Medulla oblongata (tissue), 1 donor: ENCODE measurements at regions not wholly inside any gene's neighbourhood (a gene's known extent, or its start where the extent isn't known, plus 50 kb on each side); places are given as distances from the start of the nearest gene placed in this dataset.

Source experiments
- DNase-seq: peaks from one replicate; pipeline ENCODE4 v3.0.0-alpha.2; 2015; ENCODE audit errors: extremely low spot score

DNA sequence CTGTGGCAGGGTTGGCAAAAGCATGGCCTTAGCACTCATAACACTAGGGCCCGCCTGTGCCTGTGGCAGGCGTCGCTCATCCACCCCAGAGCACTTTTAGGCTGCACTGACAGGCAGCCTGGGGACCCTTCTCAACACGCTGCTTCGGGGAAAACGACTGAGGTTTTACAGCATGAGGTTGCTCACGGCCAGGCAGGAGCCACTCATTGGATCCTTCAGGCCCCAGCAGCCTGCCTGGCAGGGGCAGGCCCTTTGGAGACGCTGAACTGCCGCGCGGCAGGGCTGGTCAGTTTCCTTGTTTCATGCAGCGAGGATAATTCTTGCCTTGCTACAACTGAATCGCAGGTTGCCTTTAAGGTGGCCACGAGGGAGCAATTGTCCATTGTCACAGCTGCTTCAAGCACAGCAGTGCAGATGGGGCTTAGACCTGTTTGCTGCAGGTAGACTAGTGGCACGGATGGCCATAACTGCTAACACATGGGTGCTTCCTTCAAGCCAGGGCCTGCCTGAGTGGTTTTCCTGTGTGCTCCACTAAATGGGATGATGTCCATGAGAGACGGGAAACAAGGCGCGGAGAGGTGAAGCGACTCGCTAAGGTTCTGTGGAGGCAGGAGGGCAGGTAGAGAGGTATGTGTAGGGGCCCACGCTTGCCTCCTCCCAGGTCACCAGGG lies 49.9 kb upstream of the HS6ST1 start:
- no peak for DNase-seq

DNA sequence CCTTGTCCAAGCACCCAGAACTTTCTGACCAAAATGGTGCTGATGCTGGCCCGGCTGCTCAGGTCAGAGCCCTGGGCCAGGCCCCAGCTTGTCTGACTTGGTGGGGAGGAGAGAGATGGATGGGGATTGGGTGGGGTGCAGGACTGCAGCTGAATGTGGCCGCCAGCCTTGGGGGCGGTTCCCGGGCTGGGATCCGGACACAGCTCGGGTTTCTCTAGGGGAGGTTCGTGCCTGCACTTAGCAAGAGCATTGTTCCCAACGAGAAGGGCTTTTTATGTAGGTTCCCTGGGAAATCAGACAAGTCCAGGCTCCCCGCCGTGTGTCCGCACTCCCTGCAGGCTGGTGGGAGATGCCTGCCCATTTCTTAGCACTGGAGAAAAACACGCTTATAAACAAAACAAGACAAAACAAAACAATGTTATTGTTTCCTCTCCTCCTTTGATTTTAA lies 50.5 kb upstream of the HS6ST1 start:
- DNase-seq, result no peak

DNA sequence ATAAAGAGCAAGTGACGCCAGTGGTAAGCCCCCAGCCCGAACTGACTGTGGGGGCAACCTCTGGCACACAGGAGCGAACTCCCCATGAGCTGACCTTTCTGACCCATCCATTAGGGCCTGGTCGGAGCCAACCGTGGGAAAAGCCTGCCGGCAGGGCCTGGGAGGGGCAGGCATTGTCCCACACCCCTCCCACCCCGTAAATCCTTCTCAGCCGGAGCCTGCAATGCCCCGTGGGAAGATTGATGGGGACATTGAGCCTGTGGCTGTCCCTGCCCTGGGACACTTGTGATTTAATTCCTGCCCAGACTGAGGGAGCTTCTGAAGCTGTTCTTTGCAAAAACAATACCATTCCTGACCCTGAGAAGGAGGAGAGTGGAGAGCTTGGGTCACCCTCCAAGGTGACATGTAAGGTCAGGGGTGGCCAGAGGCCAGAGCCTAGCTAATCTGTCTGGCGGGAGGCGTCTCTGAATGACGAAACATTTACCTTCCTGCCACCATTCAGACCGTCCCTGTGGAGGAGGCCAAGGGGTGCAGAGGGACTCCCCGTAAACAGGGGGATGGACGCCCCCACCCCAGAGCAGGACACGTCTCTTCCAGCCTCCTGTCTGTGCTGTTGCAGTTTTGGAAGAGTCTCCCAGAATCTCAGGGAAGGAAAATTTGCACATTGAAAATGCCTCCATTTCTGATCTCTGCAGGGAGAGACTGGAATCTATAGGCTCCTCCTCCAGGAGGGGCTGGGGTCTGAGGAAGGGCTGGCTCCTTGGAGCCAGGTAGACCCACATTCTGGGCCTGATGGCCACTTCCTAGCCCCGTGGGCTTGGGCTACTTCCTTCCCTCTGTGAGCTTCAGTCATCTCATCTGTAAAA lies 51.2 kb upstream of the HS6ST1 start:
- no peak for DNase-seq

DNA sequence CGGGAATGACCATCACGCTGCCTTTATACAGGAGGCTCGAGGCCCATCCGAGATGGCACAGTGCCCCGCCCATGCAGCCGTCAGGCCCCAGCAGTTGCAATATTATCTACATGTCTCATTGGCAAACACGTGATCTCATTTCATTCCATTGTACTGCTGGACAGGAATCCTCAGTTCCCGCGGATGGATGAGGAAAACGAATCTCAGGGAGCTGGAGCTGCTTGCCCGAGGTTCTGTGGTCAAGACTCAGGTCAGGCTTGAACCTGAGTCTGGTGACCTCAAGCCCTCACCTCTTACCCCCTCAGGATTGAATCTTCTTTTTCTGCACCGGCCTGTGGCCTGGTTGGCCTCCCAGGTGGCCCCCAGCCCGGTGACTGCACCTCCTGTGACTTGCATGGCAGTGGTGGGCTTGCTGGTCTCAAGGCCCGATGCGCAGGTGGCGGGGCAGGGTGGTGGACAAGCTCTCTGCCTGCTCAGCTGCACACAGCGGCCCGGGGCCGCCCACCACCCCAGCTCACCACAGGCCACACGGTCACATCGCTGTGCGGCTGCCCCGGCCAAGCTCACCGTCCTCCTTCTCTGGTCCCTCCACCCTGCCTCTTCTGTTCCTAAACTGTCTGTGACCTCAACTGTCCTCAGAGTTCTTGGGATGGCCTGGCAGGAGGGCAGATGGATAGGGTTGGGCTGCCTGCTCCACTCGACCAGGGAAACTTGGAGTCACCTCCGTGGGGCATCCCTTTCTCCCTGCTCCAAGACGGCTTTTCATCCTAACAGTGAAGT lies 52.0 kb upstream of the HS6ST1 start:
- DNase-seq, result no peak

DNA sequence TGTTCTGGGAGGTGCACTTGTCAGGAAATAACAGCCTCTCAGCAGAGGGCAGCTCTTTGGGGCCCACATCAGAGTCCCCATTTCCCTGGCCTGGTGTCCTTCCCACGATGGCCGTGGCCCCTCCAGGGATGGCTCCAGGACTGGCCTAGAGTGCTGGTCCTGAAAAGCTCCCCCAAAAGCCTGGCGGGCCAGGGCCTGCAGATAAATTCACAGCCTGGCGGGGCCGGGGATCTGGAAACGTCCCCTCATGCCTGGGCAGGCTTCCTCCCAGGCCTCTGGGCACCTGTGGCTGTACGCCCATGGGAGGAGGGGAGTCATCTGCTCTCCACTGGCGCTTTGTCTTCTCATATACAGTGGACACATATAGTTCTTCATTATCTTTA lies 52.6 kb upstream of the HS6ST1 start:
- no peak for DNase-seq

DNA sequence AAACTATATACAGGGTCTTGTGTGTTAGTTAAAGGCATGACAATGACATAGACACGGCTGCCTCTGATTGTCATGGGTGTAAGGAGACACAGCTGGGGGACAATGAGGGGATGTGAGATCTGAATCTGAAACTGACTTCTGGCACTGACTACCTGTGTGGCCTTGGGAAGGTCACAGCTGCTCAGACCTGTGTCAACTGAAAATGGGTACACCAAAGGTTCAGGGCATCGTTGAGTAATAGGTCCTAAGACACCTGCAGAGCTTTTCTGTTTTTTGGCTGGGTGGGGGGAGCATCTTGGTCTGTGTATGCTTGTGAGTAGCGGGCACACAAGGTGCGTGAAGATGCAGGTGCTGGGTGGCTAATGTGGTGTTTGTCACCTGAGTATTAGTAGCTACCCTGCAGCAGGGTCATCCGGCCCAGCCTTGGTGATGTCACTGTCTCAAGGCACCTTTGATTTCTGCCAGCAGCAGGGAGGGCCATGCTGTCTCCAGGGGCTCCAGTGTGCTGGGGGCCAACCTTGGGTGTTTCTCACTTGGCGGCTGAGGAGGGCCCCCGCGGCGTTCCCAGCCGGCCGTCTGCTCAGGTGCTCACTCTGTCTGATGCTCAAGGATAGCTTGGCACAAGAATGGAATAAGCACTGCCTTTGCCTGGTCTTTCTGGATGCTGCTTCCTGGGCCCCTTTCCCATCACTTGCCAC lies 53.1 kb upstream of the HS6ST1 start:
- no peak for DNase-seq

- no peak for DNase-seq
Observed at GRCh38 chr2:128372621-128373341, 54.1 kb upstream of the HS6ST1 start.

GRCh38 chr2:128373451-128374000 lies 54.9 kb upstream of the HS6ST1 start:
- DNase-seq, result no peak

DNA sequence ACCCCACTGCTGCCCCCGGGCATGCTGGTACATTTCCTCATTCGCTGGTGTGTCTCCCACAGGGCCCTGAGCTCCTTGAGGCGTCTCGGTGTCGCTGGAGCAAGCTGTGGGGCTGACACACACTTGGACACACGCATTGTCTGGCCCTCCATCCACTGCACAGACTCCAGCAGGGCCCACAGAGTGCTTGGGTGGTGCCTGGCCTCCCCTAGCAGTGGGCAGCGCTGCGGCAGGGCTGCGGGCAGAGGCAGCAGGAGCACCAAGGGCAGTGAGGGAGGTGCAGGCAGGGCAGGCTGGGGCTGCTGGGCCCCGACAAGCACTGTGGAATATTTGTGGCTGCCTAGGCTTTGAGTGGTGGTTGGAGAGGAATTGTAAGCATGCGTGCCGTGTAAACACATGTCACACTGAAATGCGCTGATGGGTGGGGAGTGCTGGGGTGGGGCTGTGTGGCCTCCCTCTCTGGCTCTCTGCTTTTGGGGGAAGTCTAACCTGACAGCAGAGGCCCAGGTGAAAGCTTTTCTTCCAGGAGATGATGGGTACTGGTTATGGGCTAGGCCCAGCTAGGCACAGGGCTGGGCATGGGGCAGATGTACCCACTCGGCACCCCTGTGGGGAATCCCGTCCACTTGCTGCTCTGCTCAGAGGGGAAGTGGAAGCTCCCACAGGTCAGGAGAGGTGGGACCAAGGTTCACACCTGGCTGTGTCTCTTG lies 55.5 kb upstream of the HS6ST1 start:
- no peak for DNase-seq

- no peak for DNase-seq
Observed at GRCh38 chr2:128374711-128375413, 56.2 kb upstream of the HS6ST1 start.

DNA sequence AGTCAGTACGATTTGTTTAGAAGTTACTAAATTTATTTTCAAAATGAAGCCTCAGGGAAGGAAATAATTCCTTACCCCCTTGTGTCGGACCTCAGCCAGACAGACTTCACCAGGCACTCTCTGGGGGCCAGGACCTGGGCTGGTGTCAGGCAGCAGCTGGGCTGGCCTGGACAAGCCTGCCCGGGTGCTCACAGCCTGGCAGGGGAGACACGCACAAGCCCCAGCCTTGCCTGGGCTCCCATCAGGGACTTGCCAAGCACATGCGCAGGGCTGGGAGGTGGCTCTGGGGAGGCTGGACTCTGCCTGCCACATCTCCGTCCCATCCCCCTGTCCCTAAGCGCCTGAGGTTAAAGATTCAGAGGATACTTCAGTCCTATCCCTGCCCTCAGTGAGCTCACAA lies 56.8 kb upstream of the HS6ST1 start:
- no peak for DNase-seq

DNA sequence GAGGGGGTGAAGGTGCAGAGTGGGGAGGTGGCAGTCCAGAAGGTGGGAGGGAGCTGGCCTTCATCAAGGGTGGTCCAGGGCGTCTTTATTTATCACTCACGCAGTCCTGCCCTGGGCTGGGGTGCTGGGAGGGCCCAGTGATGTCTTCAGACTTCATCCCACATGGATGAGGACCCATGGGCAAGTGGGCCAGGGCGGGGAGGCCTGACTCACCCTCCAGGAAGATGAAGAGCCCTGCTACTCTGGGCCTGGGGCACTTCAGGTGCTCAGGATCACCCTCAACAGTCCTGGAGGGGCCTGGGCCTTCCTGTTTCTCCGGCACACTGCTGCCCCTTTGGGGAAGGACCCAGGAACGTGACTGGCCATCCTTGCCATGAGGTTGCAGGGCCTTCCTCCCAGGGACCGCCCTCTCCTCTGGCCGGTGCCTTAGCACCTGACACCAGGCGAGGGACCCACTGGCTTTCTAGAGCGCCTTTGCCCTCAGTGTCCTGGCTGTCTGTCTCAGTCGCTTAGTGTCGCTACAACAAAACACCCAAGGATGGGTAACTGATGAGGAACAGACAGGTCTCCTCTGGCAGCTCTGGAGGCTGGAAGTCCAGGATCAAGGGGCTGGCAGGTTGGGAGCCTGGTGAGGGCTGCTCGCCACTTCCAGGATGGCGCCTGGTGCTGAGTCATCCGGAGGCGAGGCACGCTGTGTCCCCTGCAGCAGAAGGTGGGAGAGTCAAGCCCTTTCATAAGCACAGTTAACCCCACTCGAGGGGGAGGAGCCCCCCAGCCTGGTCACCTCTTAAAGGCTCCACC lies 57.8 kb upstream of the HS6ST1 start:
- no peak for DNase-seq

- DNase-seq, result no peak
Observed at GRCh38 chr2:128377071-128377910, 58.6 kb upstream of the HS6ST1 start.

- no peak for DNase-seq
Observed at GRCh38 chr2:128378231-128379020, 59.8 kb upstream of the HS6ST1 start.

GRCh38 chr2:128379021-128380015 lies 60.6 kb upstream of the HS6ST1 start:
- no peak for DNase-seq
